Spinal cord (tissue), 9 donors: ENCODE measurements at regions not wholly inside any gene's neighbourhood (a gene's known extent, or its start where the extent isn't known, plus 50 kb on each side); places are given as distances from the start of the nearest gene placed in this dataset.
A peak's percentile ranks its signal among the peaks of the same experiment; 100 is the strongest.

ENCODE experiments used
- DNase-seq, 6 donors: peaks; one replicate each; pipeline versions ENCODE4 v3.0.0 to v3.0.0-alpha.2; 2013 to 2015; ENCODE audit warnings: low spot score in 6 of 6, low read depth in 4 of 6
- H3K27ac ChIP-seq: one replicate; pipeline ENCODE4 v1.5.1; 2013; ENCODE audit warnings: low read depth, low read length, control low read depth
- H3K27me3 ChIP-seq: one replicate; pipeline ENCODE4 v1.6.1; 2013; ENCODE audit warnings: low read length; ENCODE audit not compliant: control insufficient read depth, insufficient read depth
- H3K36me3 ChIP-seq: one replicate; pipeline ENCODE4 v1.6.1; 2013; ENCODE audit warnings: low read length; ENCODE audit not compliant: control insufficient read depth, insufficient read depth
- H3K4me1 ChIP-seq: one replicate; pipeline ENCODE4 v1.6.1; 2013; ENCODE audit warnings: low read length; ENCODE audit not compliant: control insufficient read depth, insufficient read depth
- H3K4me3 ChIP-seq: one replicate; pipeline ENCODE4 v1.5.1; 2013; ENCODE audit warnings: low read depth, low read length, control low read depth
- H3K9me3 ChIP-seq: one replicate; pipeline ENCODE4 v1.6.1; 2013; ENCODE audit warnings: low read length; ENCODE audit not compliant: control insufficient read depth, insufficient read depth
- WGBS: methylation state at CpG from one replicate; pipeline ENCODE4 v1.1.5; 2013; ENCODE audit warnings: missing lambda C conversion rate; ENCODE audit not compliant: insufficient coverage; 5-methylcytosine and 5-hydroxymethylcytosine counted together
- donor health status: healthy.

GRCh38 chr2:129755786-129756185 is 223.7 kb upstream of the RAB6C start:
- Histone ChIP-seq H3K27me3 (no peaks in the 10 kb centered on the region), H3K36me3 (no peaks in the 10 kb centered on the region), H3K4me1 (peaks cover 22% of the 10 kb centered on the region), H3K27ac (no peak overlapping the region), H3K4me3 (no peak overlapping the region), H3K9me3 (no peaks in the 10 kb centered on the region)
- 85% methylated on average over 7 of the region's 7 CpGs for WGBS
- no peak for DNase-seq

DNA sequence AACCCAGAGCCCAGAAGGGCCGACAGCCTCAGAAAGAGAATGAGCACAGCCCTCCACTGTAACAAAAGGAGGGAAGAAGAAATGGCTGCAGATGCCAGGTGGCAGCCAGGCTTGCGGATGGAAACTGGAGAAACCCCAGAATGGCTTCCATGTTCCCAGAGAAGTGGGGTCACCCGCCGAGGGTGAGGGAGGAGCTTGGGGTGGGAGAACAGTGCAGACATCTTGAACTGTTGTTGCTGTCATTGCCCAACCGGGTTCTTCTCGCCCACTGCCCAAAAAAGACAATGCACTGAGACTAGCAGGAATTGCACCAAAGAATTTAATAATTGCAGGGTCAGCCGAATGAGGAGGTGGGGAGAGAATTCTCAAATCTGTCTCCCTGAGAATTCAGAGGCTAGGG is 223.2 kb upstream of the RAB6C start:
- no peak for DNase-seq
- Histone ChIP-seq H3K27me3 (no peaks in the 10 kb centered on the region), H3K27ac (no peak overlapping the region), H3K4me3 (no peak overlapping the region), H3K4me1 (peaks cover 22% of the 10 kb centered on the region), H3K9me3 (no peaks in the 10 kb centered on the region), H3K36me3 (no peaks in the 10 kb centered on the region)
- WGBS = 94% methylated on average over 6 of the region's 7 CpGs

GRCh38 chr2:129757366-129757914 is 222.0 kb upstream of the RAB6C start:
- H3K27ac ChIP-seq = no peak overlapping the region
- H3K27me3 ChIP-seq = no peaks in the 10 kb centered on the region
- no peaks in the 10 kb centered on the region for H3K9me3 ChIP-seq
- no peak overlapping the region for H3K4me3 ChIP-seq
- peaks cover 22% of the 10 kb centered on the region for H3K4me1 ChIP-seq
- WGBS = 85% methylated on average over 6 of the region's 9 CpGs
- no peak for DNase-seq
- H3K36me3 ChIP-seq = no peaks in the 10 kb centered on the region

- Histone ChIP-seq H3K9me3 (no peaks in the 10 kb centered on the region), H3K36me3 (no peaks in the 10 kb centered on the region), H3K27me3 (no peaks in the 10 kb centered on the region), H3K27ac (no peak overlapping the region), H3K4me3 (peak overlapping the region; percentile 4), H3K4me1 (peaks cover 22% of the 10 kb centered on the region)
- 30% methylated on average over 11 of the region's 15 CpGs for WGBS
- peak in 2 of 6 donors; percentile 79 to 81 for DNase-seq
Observed at GRCh38 chr2:129757915-129758783, 221.3 kb upstream of the RAB6C start.

- H3K4me1 ChIP-seq = peaks cover 22% of the 10 kb centered on the region
- H3K27ac ChIP-seq = no peak overlapping the region
- no peaks in the 10 kb centered on the region for H3K36me3 ChIP-seq
- WGBS = 84% methylated on average over 5 of the region's 14 CpGs
- no peak overlapping the region for H3K4me3 ChIP-seq
- H3K9me3 ChIP-seq = no peaks in the 10 kb centered on the region
- no peaks in the 10 kb centered on the region for H3K27me3 ChIP-seq
- no peak for DNase-seq
Observed at GRCh38 chr2:129758784-129759471, 220.5 kb upstream of the RAB6C start.

GRCh38 chr2:129759472-129760010 is 219.9 kb upstream of the RAB6C start:
- DNase-seq = no peak
- no peaks in the 10 kb centered on the region for H3K36me3 ChIP-seq
- 94% methylated on average over 2 of the region's 2 CpGs for WGBS
- no peak overlapping the region for H3K27ac ChIP-seq
- H3K4me1 ChIP-seq = peaks cover 22% of the 10 kb centered on the region
- H3K9me3 ChIP-seq = no peaks in the 10 kb centered on the region
- no peaks in the 10 kb centered on the region for H3K27me3 ChIP-seq
- H3K4me3 ChIP-seq = no peak overlapping the region

GRCh38 chr2:129760669-129761068 is 218.8 kb upstream of the RAB6C start:
- Histone ChIP-seq H3K36me3 (no peaks in the 10 kb centered on the region), H3K4me3 (no peak overlapping the region), H3K9me3 (no peaks in the 10 kb centered on the region), H3K4me1 (peaks cover 29% of the 10 kb centered on the region), H3K27ac (no peak overlapping the region), H3K27me3 (no peaks in the 10 kb centered on the region)
- WGBS = 97% methylated on average over 7 of the region's 7 CpGs
- DNase-seq = no peak

DNA sequence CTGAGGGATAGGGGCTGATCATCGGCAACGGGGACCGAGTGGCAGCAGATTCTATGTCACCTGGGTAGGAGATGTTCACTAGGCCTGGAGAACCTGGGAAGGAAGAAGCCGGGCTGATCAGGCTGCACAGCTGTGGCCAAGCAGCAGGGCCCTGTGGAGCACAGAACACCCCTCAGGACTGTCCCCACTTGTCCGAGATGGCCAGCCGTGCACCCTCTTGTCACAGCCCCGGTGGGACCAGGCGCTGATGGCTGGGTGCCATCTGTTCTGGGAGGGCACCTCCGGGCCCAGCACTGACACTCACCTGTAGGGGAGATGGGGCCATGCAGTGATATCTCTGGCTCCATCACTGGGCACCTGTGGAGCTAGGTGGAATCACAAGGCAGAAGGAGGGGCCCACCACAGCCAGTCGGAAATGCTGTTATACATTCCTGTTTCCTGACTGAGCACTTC is 217.9 kb upstream of the RAB6C start:
- Histone ChIP-seq H3K4me3 (no peak overlapping the region), H3K27ac (no peak overlapping the region), H3K27me3 (no peaks in the 10 kb centered on the region), H3K36me3 (no peaks in the 10 kb centered on the region), H3K9me3 (no peaks in the 10 kb centered on the region), H3K4me1 (peaks cover 35% of the 10 kb centered on the region)
- 93% methylated on average over 10 of the region's 10 CpGs for WGBS
- DNase-seq = no peak

- 92% methylated on average over 4 of the region's 8 CpGs for WGBS
- Histone ChIP-seq H3K4me3 (no peak overlapping the region), H3K27ac (no peak overlapping the region), H3K4me1 (peaks cover 36% of the 10 kb centered on the region), H3K9me3 (no peaks in the 10 kb centered on the region), H3K36me3 (no peaks in the 10 kb centered on the region), H3K27me3 (no peaks in the 10 kb centered on the region)
- no peak for DNase-seq
Observed at GRCh38 chr2:129762386-129763189, 216.9 kb upstream of the RAB6C start.
